H54 (cell line): ENCODE measurements at regions not wholly inside any gene's neighbourhood (a gene's known extent, or its start where the extent isn't known, plus 50 kb on each side); places are given as distances from the start of the nearest gene placed in this dataset.

Experiments used
- DNase-seq: peaks from one replicate; pipeline ENCODE4 v3.0.0; 2011; ENCODE audit warnings: low spot score, mixed read lengths; ENCODE audit not compliant: insufficient read length
- FAIRE-seq: peaks from 3 replicates; lab custom pipeline; 2011; peaks lifted over from hg19 to GRCh38; lab: Jason Lieb, UNC
- POLR2A ChIP-seq: IDR thresholded peaks from 2 replicates; pipeline ENCODE4 v1.6.1; 2011; ENCODE audit warnings: low read depth, mild to moderate bottlenecking, low read length

GRCh38 chr5:125499636-125500332 is 753.3 kb upstream of the ZNF608 start:
- DNase-seq (no peak), FAIRE-seq (no peak)
- no peak for TF ChIP-seq POLR2A

- no peak for FAIRE-seq
- no peak for DNase-seq
- TF ChIP-seq POLR2A: no peak
Observed at GRCh38 chr5:125501396-125501795, 755.0 kb upstream of the ZNF608 start.

GRCh38 chr5:125503946-125504345 is 757.5 kb upstream of the ZNF608 start:
- FAIRE-seq (no peak), DNase-seq (no peak)
- TF ChIP-seq POLR2A: no peak

GRCh38 chr5:125505115-125505514 is 758.7 kb upstream of the ZNF608 start:
- TF ChIP-seq POLR2A: no peak
- DNase-seq (no peak), FAIRE-seq (peak; percentile 6)

GRCh38 chr5:125506124-125506523 is 759.7 kb upstream of the ZNF608 start:
- FAIRE-seq: no peak
- TF ChIP-seq POLR2A: no peak

GRCh38 chr5:125508225-125508624 is 761.8 kb upstream of the ZNF608 start:
- TF ChIP-seq POLR2A: no peak
- no peak for FAIRE-seq

More at GRCh38 chr5:125506124-125506523, 759.7 kb upstream of the ZNF608 start:
- no peak for DNase-seq

GRCh38 chr5:125510651-125511050 is 764.2 kb upstream of the ZNF608 start:
- DNase-seq: no peak
- FAIRE-seq: no peak
- no peak for TF ChIP-seq POLR2A

More at GRCh38 chr5:125508225-125508624, 761.8 kb upstream of the ZNF608 start:
- DNase-seq: no peak

GRCh38 chr5:125517973-125518550 is 771.6 kb upstream of the ZNF608 start:
- no peak for DNase-seq
- TF ChIP-seq POLR2A: no peak
- FAIRE-seq: no peak

- no peak for FAIRE-seq
Observed at GRCh38 chr5:125521289-125521688, 774.9 kb upstream of the ZNF608 start.

GRCh38 chr5:125525356-125525755 is 778.9 kb upstream of the ZNF608 start:
- FAIRE-seq (no peak), DNase-seq (no peak)
- TF ChIP-seq POLR2A: no peak

More at GRCh38 chr5:125521289-125521688, 774.9 kb upstream of the ZNF608 start:
- DNase-seq: no peak
- TF ChIP-seq POLR2A: no peak

GRCh38 chr5:125526966-125527365 is 780.5 kb upstream of the ZNF608 start:
- FAIRE-seq: no peak
- DNase-seq: no peak

GRCh38 chr5:125528881-125529280 is 782.4 kb upstream of the ZNF608 start:
- no peak for TF ChIP-seq POLR2A
- DNase-seq (no peak), FAIRE-seq (no peak)

More at GRCh38 chr5:125526966-125527365, 780.5 kb upstream of the ZNF608 start:
- TF ChIP-seq POLR2A: no peak

- FAIRE-seq (no peak), DNase-seq (no peak)
- no peak for TF ChIP-seq POLR2A
Observed at GRCh38 chr5:125530833-125531615, 784.6 kb upstream of the ZNF608 start.

GRCh38 chr5:125536095-125536494 is 789.7 kb upstream of the ZNF608 start:
- no peak for FAIRE-seq
- DNase-seq: no peak
- no peak for TF ChIP-seq POLR2A
